MM.1S (cell line): ENCODE measurements at regions not wholly inside any gene's neighbourhood (a gene's known extent, or its start where the extent isn't known, plus 50 kb on each side); places are given as distances from the start of the nearest gene placed in this dataset.

Source experiments
- EZH2 ChIP-seq: fragments of 300-600 bp; sonication (generic); optimal IDR thresholded peaks from 2 replicates; pipeline ENCODE3; 2017; ENCODE audit warnings: low read depth, mild to moderate bottlenecking, antibody characterized with exemption, low read length, mixed read lengths
- TF ChIP-seq, protein P1 (sequence below): fragments of 300-600 bp; sonication (generic); IDR thresholded peaks from 2 replicates; pipeline ENCODE4 v1.5.1; 2016; ENCODE audit warnings: antibody characterized with exemption, low read length, mixed read lengths

DNA sequence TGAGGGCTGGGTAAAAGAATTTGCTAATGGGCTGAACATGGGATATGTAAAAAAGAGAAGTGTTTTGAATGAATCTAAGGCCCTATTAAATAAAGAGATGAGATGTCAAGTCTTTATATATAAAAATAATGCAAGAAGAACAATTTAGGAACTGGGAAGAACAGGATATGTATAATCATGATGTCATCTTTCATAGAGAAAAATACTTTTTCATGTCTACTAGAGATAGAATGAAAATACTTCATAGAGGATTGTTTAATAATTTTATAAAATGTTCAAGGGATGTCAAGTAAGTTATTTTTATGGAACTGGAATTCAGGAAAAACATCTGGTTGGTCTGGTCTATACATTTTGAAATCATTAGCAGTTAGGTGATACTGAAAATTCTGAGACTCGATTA lies 799.0 kb upstream of the CTNND2 start:
- TF ChIP-seq, protein P1, sequence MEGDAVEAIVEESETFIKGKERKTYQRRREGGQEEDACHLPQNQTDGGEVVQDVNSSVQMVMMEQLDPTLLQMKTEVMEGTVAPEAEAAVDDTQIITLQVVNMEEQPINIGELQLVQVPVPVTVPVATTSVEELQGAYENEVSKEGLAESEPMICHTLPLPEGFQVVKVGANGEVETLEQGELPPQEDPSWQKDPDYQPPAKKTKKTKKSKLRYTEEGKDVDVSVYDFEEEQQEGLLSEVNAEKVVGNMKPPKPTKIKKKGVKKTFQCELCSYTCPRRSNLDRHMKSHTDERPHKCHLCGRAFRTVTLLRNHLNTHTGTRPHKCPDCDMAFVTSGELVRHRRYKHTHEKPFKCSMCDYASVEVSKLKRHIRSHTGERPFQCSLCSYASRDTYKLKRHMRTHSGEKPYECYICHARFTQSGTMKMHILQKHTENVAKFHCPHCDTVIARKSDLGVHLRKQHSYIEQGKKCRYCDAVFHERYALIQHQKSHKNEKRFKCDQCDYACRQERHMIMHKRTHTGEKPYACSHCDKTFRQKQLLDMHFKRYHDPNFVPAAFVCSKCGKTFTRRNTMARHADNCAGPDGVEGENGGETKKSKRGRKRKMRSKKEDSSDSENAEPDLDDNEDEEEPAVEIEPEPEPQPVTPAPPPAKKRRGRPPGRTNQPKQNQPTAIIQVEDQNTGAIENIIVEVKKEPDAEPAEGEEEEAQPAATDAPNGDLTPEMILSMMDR: no peak
- no peak for TF ChIP-seq EZH2
